ENCODE measurements at regions not wholly inside any gene's neighbourhood (a gene's known extent, or its start where the extent isn't known, plus 50 kb on each side); places are given as distances from the start of the nearest gene placed in this dataset.

GRCh38 chr6:166824146-166824879 is 132.0 kb downstream of the RNASET2 start:
- Mint-ChIP-seq H3K4me3 (no peak overlapping the region), H3K4me1 (no peaks in the 10 kb centered on the region), H3K36me3 (no peaks in the 10 kb centered on the region), H3K27ac (no peak overlapping the region), H3K9me3 (no peaks in the 10 kb centered on the region), H3K27me3 (peaks cover 0 to 13% of the 10 kb centered on the region in 2 donors)
- DNase-seq, result no peak
- Histone ChIP-seq H3K27ac (ENCODE audit: low read depth, low read length) (no peak overlapping the region), H3K9me3 (ENCODE audit: low read length) (no peaks in the 10 kb centered on the region), H3K4me3 (ENCODE audit: low read length) (no peak overlapping the region), H3K36me3 (ENCODE audit: insufficient read depth, low read length) (no peaks in the 10 kb centered on the region), H3K4me1 (ENCODE audit: insufficient read depth, low read length) (no peaks in the 10 kb centered on the region), H3K27me3 (ENCODE audit: insufficient read depth, low read length, poor library complexity, severe bottlenecking) (no peaks in the 10 kb centered on the region)
- ChIA-PET POLR2A (no interaction called here), CTCF (no interaction called here)

GRCh38 chr6:166822609-166823008 is 133.7 kb downstream of the RNASET2 start:
- H3K36me3 Mint-ChIP-seq, result no peaks in the 10 kb centered on the region

GRCh38 chr6:166820483-166820882 is 135.9 kb downstream of the RNASET2 start:
- H3K9me3 ChIP-seq (ENCODE audit: low read length), result no peaks in the 10 kb centered on the region
- H3K4me1 ChIP-seq (ENCODE audit: insufficient read depth, low read length), result no peaks in the 10 kb centered on the region
- no peak for DNase-seq
- H3K4me3 Mint-ChIP-seq, result no peak overlapping the region
- H3K27ac Mint-ChIP-seq, result no peak overlapping the region
- H3K4me1 Mint-ChIP-seq, result no peaks in the 10 kb centered on the region
- ChIA-PET POLR2A (no interaction called here), CTCF (no interaction called here)
- H3K9me3 Mint-ChIP-seq, result no peaks in the 10 kb centered on the region
- no peak overlapping the region for H3K4me3 ChIP-seq (ENCODE audit: low read length)
- no peaks in the 10 kb centered on the region for H3K36me3 ChIP-seq (ENCODE audit: insufficient read depth, low read length)
- H3K27me3 ChIP-seq (ENCODE audit: insufficient read depth, low read length, poor library complexity, severe bottlenecking), result no peaks in the 10 kb centered on the region
- no peaks in the 10 kb centered on the region for H3K36me3 Mint-ChIP-seq
- peaks cover 0 to 13% of the 10 kb centered on the region in 2 donors for H3K27me3 Mint-ChIP-seq
- H3K27ac ChIP-seq (ENCODE audit: low read depth, low read length), result no peak overlapping the region

More at GRCh38 chr6:166822609-166823008, 133.7 kb downstream of the RNASET2 start:
- no peaks in the 10 kb centered on the region for H3K9me3 Mint-ChIP-seq
- no peaks in the 10 kb centered on the region for H3K4me1 Mint-ChIP-seq
- POLR2A ChIA-PET, result no interaction called here
- Histone ChIP-seq H3K4me1 (ENCODE audit: insufficient read depth, low read length) (no peaks in the 10 kb centered on the region), H3K36me3 (ENCODE audit: insufficient read depth, low read length) (no peaks in the 10 kb centered on the region), H3K4me3 (ENCODE audit: low read length) (no peak overlapping the region), H3K9me3 (ENCODE audit: low read length) (no peaks in the 10 kb centered on the region), H3K27me3 (ENCODE audit: insufficient read depth, low read length, poor library complexity, severe bottlenecking) (no peaks in the 10 kb centered on the region), H3K27ac (ENCODE audit: low read depth, low read length) (no peak overlapping the region)
- peaks cover 0 to 13% of the 10 kb centered on the region in 2 donors for H3K27me3 Mint-ChIP-seq
- H3K27ac Mint-ChIP-seq, result no peak overlapping the region
- CTCF ChIA-PET, result no interaction called here
- H3K4me3 Mint-ChIP-seq, result no peak overlapping the region
- no peak for DNase-seq

- CTCF ChIA-PET, result no interaction called here
- Mint-ChIP-seq H3K36me3 (no peaks in the 10 kb centered on the region), H3K4me1 (no peaks in the 10 kb centered on the region), H3K27ac (no peak overlapping the region), H3K4me3 (no peak overlapping the region), H3K27me3 (peaks cover 0 to 13% of the 10 kb centered on the region in 2 donors), H3K9me3 (no peaks in the 10 kb centered on the region)
- no peak for DNase-seq
- Histone ChIP-seq H3K4me3 (ENCODE audit: low read length) (no peak overlapping the region), H3K27ac (ENCODE audit: low read depth, low read length) (no peak overlapping the region), H3K27me3 (ENCODE audit: insufficient read depth, low read length, poor library complexity, severe bottlenecking) (no peaks in the 10 kb centered on the region), H3K4me1 (ENCODE audit: insufficient read depth, low read length) (no peaks in the 10 kb centered on the region), H3K9me3 (ENCODE audit: low read length) (no peaks in the 10 kb centered on the region), H3K36me3 (ENCODE audit: insufficient read depth, low read length) (no peaks in the 10 kb centered on the region)
- POLR2A ChIA-PET, result no interaction called here
These were observed 136.3 kb downstream of the RNASET2 start for GRCh38 chr6:166820070-166820469.

DNA sequence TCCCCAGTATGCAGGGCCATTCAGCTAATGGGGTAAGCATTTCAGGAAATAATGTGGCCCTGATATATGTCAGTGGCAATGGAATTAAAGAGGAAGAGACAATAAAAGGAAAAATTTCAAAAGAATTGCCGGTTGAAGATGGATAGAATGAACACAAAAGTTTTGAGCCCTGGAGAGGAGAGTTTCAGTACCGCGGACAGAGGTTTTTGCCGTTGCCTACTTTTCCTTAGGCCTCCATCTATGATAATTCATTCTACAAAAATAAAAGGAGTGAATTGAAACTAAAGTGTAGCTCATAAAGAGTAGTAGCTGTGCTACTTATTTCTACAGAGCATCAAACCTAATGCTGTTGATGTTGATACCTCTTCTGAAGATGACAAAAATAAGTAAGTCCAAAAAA is 140.7 kb downstream of the RNASET2 start:
- no peaks in the 10 kb centered on the region for H3K36me3 ChIP-seq (ENCODE audit: insufficient read depth, low read length)
- CTCF ChIA-PET, result no interaction called here
- H3K4me1 ChIP-seq (ENCODE audit: insufficient read depth, low read length), result no peaks in the 10 kb centered on the region
- H3K4me1 Mint-ChIP-seq, result no peaks in the 10 kb centered on the region
- no peak overlapping the region for H3K4me3 Mint-ChIP-seq
- H3K4me3 ChIP-seq (ENCODE audit: low read length), result no peak overlapping the region
- no peaks in the 10 kb centered on the region for H3K36me3 Mint-ChIP-seq
- H3K27me3 ChIP-seq (ENCODE audit: insufficient read depth, low read length, poor library complexity, severe bottlenecking), result no peaks in the 10 kb centered on the region
- POLR2A ChIA-PET, result no interaction called here
- H3K9me3 ChIP-seq (ENCODE audit: low read length), result no peaks in the 10 kb centered on the region
- no peak overlapping the region for H3K27ac ChIP-seq (ENCODE audit: low read depth, low read length)
- H3K27me3 Mint-ChIP-seq, result no peaks in the 10 kb centered on the region
- no peak overlapping the region for H3K27ac Mint-ChIP-seq
- DNase-seq, result no peak
- no peaks in the 10 kb centered on the region for H3K9me3 Mint-ChIP-seq

DNA sequence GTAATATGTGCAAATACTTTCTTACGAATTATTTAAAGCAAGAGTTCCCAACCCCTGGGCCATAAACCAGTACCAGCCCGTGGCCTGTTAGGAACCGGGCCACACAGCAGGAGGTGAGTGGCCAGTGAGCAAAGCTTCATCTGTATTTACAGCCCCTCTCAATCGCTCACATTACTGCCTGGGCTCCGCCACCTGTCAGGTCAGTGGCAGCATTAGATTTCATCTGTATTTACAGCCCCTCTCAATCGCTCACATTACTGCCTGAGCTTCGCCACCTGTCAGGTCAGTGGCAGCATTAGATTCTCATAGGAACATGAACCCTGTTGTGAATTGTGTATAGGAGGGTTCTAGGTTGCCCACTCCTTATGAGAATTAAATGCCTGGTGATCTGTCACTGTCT is 142.0 kb downstream of the RNASET2 start:
- no peaks in the 10 kb centered on the region for H3K4me1 Mint-ChIP-seq
- no peaks in the 10 kb centered on the region for H3K27me3 Mint-ChIP-seq
- no peaks in the 10 kb centered on the region for H3K4me1 ChIP-seq (ENCODE audit: insufficient read depth, low read length)
- no peak overlapping the region for H3K27ac Mint-ChIP-seq
- no peaks in the 10 kb centered on the region for H3K27me3 ChIP-seq (ENCODE audit: insufficient read depth, low read length, poor library complexity, severe bottlenecking)
- DNase-seq, result no peak
- H3K36me3 ChIP-seq (ENCODE audit: insufficient read depth, low read length), result no peaks in the 10 kb centered on the region
- CTCF ChIA-PET, result no interaction called here
- no peak overlapping the region for H3K4me3 Mint-ChIP-seq
- POLR2A ChIA-PET, result no interaction called here
- no peak overlapping the region for H3K4me3 ChIP-seq (ENCODE audit: low read length)
- no peaks in the 10 kb centered on the region for H3K9me3 ChIP-seq (ENCODE audit: low read length)
- H3K9me3 Mint-ChIP-seq, result no peaks in the 10 kb centered on the region
- H3K27ac ChIP-seq (ENCODE audit: low read depth, low read length), result no peak overlapping the region
- H3K36me3 Mint-ChIP-seq, result no peaks in the 10 kb centered on the region

GRCh38 chr6:166813461-166813860 is 142.9 kb downstream of the RNASET2 start:
- H3K4me3 ChIP-seq (ENCODE audit: low read length), result no peak overlapping the region
- Mint-ChIP-seq H3K9me3 (peaks cover 0 to under 1% (median 0%) of the 10 kb centered on the region in 5 donors), H3K27me3 (no peaks in the 10 kb centered on the region), H3K27ac (no peak overlapping the region), H3K36me3 (peaks cover 0 to 7% (median 4%) of the 10 kb centered on the region in 3 donors), H3K4me3 (no peak overlapping the region), H3K4me1 (no peaks in the 10 kb centered on the region)
- no peaks in the 10 kb centered on the region for H3K9me3 ChIP-seq (ENCODE audit: low read length)
- H3K27ac ChIP-seq (ENCODE audit: low read depth, low read length), result no peak overlapping the region
- CTCF ChIA-PET, result no interaction called here
- POLR2A ChIA-PET, result no interaction called here
- H3K4me1 ChIP-seq (ENCODE audit: insufficient read depth, low read length), result no peaks in the 10 kb centered on the region
- H3K36me3 ChIP-seq (ENCODE audit: insufficient read depth, low read length), result no peaks in the 10 kb centered on the region
- no peaks in the 10 kb centered on the region for H3K27me3 ChIP-seq (ENCODE audit: insufficient read depth, low read length, poor library complexity, severe bottlenecking)
- DNase-seq, result no peak

DNA sequence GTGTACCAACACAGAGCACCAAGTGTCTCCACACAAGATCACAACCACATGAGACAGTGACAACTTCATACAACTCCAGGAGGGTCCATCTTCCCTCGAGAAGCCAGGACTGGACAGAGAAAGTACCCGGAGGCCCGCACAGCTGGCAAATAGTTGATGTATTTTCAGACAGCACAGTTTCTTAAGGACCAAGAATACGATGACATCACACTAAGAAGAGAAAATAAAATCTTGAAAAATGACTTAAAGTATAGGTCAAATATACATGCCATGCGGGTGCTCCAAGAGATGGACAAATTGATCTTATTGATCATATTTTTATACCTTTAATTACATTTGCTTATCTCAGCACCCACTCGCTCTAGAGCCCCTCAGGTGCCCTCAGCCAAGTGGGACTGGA is 145.5 kb downstream of the RNASET2 start:
- POLR2A ChIA-PET, result no interaction called here
- DNase-seq, result no peak
- Mint-ChIP-seq H3K27me3 (peaks cover 0 to 3% of the 10 kb centered on the region in 2 donors), H3K4me3 (no peak overlapping the region), H3K4me1 (no peaks in the 10 kb centered on the region), H3K36me3 (peaks cover under 1 to 25% (median 4%) of the 10 kb centered on the region in 3 donors), H3K27ac (no peak overlapping the region), H3K9me3 (peaks cover 18 to 25% (median 23%) of the 10 kb centered on the region in 5 donors)
- Histone ChIP-seq H3K4me3 (ENCODE audit: low read length) (no peak overlapping the region), H3K27me3 (ENCODE audit: insufficient read depth, low read length, poor library complexity, severe bottlenecking) (no peaks in the 10 kb centered on the region), H3K36me3 (ENCODE audit: insufficient read depth, low read length) (no peaks in the 10 kb centered on the region), H3K4me1 (ENCODE audit: insufficient read depth, low read length) (no peaks in the 10 kb centered on the region), H3K9me3 (ENCODE audit: low read length) (peaks cover 8% of the 10 kb centered on the region), H3K27ac (ENCODE audit: low read depth, low read length) (no peak overlapping the region)
- CTCF ChIA-PET, result no interaction called here

Measured in CD8-positive, alpha-beta memory T cell (primary cell).